ENCODE measurements at regions not wholly inside any gene's neighbourhood (a gene's known extent, or its start where the extent isn't known, plus 50 kb on each side); places are given as distances from the start of the nearest gene placed in this dataset.

- TF ChIP-seq PATZ1 (tag by site-specific recombination; IDR thresholded peaks at IDR 0.05): no peak
- no peak for TF ChIP-seq ZNF248 (tag by site-specific recombination; IDR thresholded peaks at IDR 0.05)
- TF ChIP-seq ZFP3 (tag by site-specific recombination; IDR thresholded peaks at IDR 0.05; ENCODE audit: low read depth): no peak
- no peak for TF ChIP-seq ZNF10 (tag by site-specific recombination; IDR thresholded peaks at IDR 0.05)
- no peak for TF ChIP-seq ZNF274 (IDR thresholded peaks at IDR 0.05; ENCODE audit: low read length)
- no peak for TF ChIP-seq ZNF274 (tag by site-specific recombination; IDR thresholded peaks at IDR 0.05; ENCODE audit: borderline replicate concordance)
- TF ChIP-seq ZNF23 (tag by site-specific recombination; IDR thresholded peaks at IDR 0.05; ENCODE audit: borderline replicate concordance): no peak
- TF ChIP-seq TRIM28 (IDR thresholded peaks at IDR 0.05; ENCODE audit: borderline replicate concordance, low read length): no peak
- no peak for TF ChIP-seq ZNF513 (tag by site-specific recombination; IDR thresholded peaks at IDR 0.05)
- no peak for TF ChIP-seq PRDM10 (tag by site-specific recombination; IDR thresholded peaks at IDR 0.05)
- TF ChIP-seq ZNF548 (tag by site-specific recombination; IDR thresholded peaks at IDR 0.05): no peak
- TF ChIP-seq ZNF398 (tag by site-specific recombination; IDR thresholded peaks at IDR 0.05): no peak
- TF ChIP-seq GFI1B (tag by site-specific recombination; IDR thresholded peaks at IDR 0.05): no peak
Measured at GRCh38 chr2:192570788-192571187, 376.1 kb upstream of the TMEFF2 start (continued).

- ChIA-PET CTCF (no interaction called here), POLR2A (no interaction called here)
- Histone ChIP-seq H3K4me1 (ENCODE audit: control insufficient read depth, insufficient read depth, low read length) (no peaks in the 10 kb centered on the region), H3K9me3 (ENCODE audit: control insufficient read depth, insufficient read depth, low read depth, low read length) (no peaks in the 10 kb centered on the region), H3K36me3 (ENCODE audit: control insufficient read depth in 2 of 2, insufficient read depth in 1 of 2, low read length in 2 of 2) (no peaks in the 10 kb centered on the region), H3K27ac (ENCODE audit: extremely low read depth, low read depth, low read length) (no peak overlapping the region), H3K4me3 (ENCODE audit: low read depth, low read length) (no peak overlapping the region)
- no peak for TF ChIP-seq ZNF423 (tag by site-specific recombination; IDR thresholded peaks at IDR 0.05)
- TF ChIP-seq ZNF274 (IDR thresholded peaks at IDR 0.05; ENCODE audit: low read length): no peak
- no peak for TF ChIP-seq ZNF274 (tag by site-specific recombination; IDR thresholded peaks at IDR 0.05; ENCODE audit: borderline replicate concordance)
- TF ChIP-seq ZBTB17 (tag by site-specific recombination; IDR thresholded peaks at IDR 0.05): no peak
- no peak for TF ChIP-seq ZNF266 (tag by site-specific recombination; IDR thresholded peaks at IDR 0.05; ENCODE audit: low read depth)
- no peak for TF ChIP-seq ZSCAN4 (tag by site-specific recombination; IDR thresholded peaks at IDR 0.05)
- no peak for TF ChIP-seq ZSCAN5A (tag by site-specific recombination; IDR thresholded peaks at IDR 0.05)
- TF ChIP-seq ZBTB26 (tag by site-specific recombination; optimal IDR thresholded peaks at IDR 0.05): no peak
- TF ChIP-seq ZNF10 (tag by site-specific recombination; IDR thresholded peaks at IDR 0.05): no peak
- no peak for TF ChIP-seq ZNF391 (tag by site-specific recombination; IDR thresholded peaks at IDR 0.05; ENCODE audit: borderline replicate concordance, low read depth)
Measured at GRCh38 chr2:192566863-192567262, 372.1 kb upstream of the TMEFF2 start.
